ENCODE measurements at regions not wholly inside any gene's neighbourhood (a gene's known extent, or its start where the extent isn't known, plus 50 kb on each side); places are given as distances from the start of the nearest gene placed in this dataset.

DNA sequence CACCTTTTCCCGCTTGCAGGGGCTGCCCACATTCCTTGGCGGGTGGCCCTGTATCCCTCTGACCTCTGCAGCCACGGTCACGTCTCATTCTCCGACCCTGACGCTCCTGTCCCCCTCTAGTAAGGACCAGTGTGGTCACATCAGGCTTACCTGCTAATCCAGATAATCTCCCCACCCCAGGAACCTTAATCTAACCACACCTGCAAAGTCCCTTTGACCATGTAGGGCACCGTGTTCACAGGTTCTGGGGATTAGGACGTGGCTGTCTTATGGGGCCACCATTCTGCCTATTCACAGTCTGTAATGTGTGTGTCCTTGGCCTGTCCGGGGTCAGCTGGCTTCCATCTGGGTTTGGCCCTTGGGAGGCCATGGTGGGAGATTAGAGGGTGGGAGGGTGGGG lies 368.9 kb downstream of the AACS start:
- no peak for DNase-seq (ENCODE audit: low read depth)

DNA sequence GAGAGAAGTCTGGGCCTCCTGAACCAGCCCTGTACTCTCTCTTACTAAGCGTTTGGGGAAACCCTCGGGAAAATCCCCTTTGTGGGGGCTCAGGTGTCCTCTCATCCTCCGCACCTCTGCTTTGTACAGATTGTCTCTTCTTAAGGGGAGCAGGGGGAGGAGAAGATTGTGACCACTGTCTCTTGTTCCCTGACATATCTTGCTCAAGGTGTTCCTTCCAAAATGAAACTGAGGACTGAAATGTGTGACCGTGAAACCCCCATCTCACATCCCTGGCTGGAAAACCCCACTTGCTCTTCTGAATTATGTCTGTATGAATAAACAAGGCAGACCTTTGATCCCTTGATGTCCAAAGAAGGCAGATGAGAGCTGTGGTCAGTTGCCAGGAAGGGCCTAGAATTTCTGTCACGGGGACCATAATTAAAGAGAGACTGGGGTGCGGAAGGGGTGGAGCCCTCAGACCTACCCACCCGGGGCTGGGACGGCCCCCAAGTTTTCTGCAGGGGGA lies 369.8 kb downstream of the AACS start:
- DNase-seq (ENCODE audit: low read depth) = no peak

DNA sequence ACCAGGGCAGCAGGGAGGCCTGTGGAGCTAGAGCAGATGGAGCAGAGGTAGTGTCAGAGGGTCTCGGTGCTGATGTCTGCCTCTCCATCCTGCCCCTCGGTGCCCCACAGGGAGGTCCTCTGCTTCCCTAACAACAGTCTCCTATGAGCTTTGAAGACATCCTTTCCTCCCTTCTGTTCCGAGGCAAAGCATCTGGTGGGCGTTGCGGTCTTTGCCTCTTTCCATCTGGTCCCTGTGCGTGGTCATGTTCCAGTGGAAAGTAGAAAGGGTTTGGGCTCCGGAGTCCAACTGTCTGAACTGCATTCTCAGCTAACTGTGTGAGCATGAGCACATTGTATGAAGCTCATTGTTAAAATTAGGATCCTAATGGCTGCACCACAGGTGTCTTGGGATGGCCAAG lies 370.6 kb downstream of the AACS start:
- DNase-seq (ENCODE audit: low read depth) = no peak

DNA sequence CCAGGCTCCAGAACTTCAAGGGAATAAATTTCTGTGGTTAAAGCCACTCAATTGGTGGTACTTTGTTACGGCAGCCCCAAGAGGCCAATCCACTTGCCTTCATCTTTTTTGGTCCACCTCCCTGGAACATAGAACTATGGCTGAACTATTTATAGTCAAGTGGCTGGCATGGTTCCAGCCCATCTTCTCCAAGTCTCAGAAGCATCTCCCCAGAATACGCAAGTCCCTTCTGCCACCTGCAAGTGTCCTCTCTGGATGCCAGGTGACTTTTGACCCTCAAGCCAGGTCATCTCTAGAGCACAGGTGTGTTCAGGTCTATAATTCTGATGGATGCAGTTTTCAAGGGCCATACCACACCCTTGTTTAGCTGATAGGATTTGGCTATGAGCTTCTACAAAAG lies 371.5 kb downstream of the AACS start:
- DNase-seq (ENCODE audit: low read depth) = no peak

DNA sequence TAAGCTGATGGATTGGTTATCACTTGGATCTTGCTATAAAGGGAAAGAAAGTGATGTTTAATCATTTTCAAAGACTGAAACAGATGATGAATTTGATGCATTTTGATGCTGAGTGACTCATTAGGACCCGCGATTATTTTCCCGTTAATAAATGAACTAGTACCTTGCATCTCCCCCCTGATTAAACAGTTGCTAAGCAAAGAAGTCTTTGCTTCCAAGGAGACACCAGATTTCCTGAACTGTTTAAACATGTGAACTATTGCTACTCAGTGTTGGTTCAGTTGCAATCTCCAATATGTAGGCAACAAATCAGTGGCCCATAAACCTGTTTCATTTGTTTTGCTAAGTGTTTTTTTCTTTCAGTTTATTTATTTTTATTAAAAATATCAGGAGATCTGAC lies 375.2 kb downstream of the AACS start:
- DNase-seq (ENCODE audit: low read depth) = no peak

DNA sequence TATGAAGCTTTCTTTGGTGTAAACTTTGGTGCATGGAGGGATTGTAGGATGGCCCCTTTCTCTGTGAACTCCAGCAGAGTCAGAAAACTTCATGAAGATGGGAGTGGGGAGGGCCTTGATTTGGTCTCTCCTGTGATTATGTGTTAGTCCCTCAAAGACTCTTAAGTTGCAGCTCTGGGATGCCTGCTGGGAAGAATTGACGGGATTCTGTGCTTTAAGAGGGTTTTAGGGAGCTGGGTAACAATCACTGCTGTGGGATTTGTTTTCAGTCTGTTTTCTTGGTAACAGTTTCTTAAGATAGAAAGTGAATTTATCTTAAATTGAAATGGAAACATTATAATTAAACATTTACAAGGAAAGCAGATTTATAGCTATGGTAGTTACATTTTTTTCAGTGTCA lies 378.1 kb downstream of the AACS start:
- no peak for DNase-seq (ENCODE audit: low read depth)

DNA sequence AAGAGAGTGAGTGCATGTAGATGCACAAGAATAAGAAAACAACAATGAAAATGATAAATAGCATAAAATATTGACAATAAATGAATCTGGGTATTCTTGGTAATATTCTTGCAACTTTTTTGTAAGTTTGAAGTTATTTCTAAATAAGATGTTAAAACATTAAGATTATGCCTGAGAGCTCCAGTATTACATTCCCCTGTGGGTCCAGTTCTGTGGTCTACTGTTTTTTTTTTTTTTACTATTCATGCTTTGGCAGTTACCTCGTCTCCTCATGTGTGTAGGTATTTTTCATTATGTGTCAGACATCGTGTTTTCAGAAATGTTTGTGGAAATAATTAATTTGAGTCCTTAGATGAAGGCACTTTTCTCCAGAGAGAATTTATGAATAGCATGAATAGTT lies 386.2 kb downstream of the AACS start:
- DNase-seq (ENCODE audit: low read depth) = no peak

DNA sequence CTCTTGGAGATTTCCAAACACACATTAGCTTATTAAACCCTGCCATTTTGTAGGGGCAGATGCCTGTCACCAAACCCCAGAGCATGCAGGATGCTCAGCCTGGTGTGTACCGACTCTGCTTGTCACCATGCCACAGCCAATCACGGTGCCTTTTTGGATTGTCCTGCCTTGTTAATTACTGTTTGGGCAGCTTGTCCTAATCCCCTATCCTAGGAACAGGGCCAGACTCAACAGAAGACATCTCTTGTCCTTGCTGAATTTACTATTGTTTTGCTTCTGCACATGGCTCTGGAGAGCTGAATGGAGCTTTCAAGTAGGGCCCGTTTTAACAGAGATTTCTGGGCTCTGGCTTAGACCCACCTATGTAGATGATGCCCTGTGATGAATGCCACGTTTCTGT lies 388.5 kb downstream of the AACS start:
- no peak for DNase-seq (ENCODE audit: low read depth)

DNA sequence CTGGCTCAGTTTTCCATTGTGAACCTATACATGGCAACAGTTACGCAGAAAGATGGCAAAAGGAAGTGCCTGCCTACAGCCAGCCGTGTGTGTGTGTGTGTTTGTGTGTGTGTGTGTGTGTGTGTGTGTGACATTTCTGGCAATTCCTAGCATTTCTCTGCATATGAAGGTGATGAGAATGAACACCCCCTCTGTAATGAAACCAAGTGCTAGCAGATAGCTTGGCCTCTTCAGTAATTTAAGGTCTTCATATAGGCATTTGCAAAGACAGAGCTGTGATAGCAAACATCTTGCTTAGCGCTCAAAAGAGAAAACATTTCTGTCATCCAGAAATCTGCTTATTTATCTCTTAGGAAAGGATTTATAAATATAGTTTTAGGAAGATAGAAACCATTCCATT lies 389.1 kb downstream of the AACS start:
- DNase-seq (ENCODE audit: low read depth) = no peak

DNA sequence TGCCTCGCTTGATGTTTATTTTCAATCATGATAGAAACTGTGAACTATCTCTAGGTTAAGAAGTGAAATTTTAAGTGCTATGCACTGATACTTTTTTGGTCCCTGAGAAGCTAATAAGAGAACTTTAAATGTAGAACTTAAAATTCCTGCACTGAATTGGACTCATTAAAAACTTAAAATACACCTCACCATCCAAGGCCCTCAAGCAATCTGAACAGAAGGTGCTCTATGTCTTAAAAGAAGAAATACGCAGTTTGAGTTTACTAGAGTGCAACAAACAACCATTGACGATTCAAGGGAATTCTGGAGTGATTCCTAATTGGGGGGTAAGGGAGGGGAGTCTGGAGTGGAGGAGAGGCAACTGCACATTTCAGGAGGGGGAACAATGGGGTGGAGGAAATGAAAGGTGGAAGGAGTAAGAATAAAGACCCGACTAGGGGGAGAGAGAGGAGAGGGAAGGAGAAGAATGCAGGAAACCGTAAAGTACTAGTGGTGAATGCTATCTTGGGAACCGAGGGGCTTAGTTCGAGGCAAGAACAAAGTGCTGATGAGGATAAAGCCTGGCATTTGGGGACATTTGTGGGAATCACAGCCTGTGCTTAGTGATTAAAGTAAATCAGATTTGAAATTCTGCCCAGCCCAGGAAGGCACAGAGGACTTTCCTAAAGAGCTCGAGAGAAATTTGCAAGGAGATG lies 389.7 kb downstream of the AACS start:
- DNase-seq (ENCODE audit: low read depth) = no peak

DNA sequence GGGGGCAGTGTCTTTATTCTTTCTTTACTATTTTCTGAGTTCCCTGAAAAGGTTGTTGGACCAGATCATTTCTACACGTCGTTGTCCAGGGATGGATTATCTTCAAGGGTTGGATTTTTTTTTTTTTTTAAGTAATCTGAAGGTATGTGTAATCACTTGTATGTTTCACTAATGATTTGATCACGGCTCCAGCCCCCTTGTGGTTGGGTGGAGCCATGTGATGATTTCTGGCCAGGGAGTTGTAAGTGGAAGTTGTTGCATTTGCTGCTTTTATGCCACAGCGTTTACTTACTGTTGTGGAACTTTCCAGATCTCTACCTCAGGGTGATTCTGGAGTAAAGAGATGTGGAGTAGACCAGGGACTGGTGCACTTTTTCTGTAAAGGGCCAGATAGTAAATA lies 390.3 kb downstream of the AACS start:
- DNase-seq (ENCODE audit: low read depth) = no peak

DNA sequence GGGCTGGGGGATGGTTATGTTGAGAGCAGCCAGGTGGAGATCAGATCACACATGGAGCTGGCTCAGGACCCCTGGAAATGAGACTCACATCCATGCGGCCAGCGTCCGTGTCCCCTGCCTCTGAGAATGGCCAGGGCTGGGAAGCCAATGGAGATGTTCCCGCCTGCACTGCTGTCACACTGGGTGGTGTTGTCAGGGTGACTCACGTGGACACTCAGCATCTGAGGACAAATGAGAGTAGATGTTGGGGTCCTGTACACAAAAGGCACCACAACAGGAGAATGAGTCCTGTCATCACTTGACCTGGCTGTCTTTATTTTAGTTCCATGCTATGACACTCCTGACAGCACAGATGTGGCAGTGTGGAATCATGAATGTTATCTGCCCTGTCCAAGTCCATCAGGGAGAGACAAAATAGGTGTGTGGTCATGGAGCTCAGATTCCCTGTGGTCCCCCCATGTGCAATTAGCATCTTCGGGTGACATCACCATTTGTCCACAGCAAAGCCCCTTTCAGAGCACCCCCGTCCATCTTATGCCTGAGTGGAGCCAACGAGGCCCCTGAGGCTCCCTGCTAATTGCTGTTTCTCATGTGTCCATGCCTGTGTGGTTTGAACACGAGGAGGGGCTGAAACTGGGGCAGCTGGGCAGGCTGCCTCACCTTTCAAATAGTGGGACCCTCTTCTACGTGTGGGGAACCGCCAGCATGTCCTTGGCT lies 393.5 kb downstream of the AACS start:
- no peak for DNase-seq (ENCODE audit: low read depth)

DNA sequence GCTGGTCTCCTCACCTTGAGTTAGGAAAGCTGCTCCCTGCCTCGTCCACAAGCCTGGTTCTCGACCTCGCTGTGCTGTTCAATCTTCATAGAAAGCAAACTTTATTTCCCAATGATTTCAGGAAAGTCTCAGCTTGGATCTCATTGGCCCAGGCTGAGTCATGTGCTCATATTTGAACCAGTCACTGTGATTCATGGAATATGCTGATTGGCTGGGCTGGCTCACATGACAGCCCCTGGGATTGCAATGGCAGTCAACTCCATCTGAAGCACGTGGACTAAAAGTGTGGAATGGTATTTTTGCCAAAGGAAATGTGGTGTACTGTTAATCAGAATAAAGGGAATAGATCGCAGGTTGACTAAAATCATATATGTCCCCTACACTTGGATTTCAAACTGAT lies 396.6 kb downstream of the AACS start:
- DNase-seq (ENCODE audit: low read depth) = no peak

DNA sequence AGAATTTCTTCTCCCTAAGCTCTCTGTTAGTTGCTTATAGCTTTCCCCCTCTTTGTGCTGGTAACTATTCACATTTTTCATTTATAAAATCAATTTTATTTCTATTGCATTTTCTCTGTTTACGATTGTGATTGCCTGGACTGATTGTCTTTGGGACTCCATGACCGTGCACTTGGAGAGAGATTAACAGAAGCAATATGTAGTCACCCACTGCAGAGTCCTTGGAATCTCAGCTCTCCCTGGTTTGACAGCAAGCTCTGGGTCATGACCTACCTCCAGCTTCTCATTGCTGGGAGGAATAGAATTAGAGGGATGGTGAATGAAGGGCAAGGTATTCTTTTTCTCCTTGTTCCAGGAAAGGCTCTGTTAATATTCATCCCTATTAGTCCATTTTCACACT lies 398.2 kb downstream of the AACS start:
- no peak for DNase-seq (ENCODE audit: low read depth)

DNA sequence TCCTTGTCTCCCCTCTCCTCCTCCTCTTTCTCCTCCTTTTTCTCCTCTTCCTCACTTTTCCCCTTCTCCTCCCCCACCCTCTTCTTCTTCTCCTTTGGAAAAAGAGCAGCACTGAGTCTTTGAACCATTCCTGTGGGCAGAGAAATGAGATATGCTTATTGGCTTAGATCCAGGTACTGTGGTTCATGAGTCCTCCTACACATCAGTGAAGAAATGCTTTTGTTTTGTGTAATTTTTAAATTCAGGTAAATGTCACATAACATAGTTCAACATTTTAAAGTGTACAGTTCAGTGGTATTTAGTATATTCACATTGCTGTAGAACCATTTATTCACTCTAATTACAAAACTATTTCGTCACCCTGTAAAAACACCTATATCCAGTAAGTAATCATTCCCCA lies 402.1 kb downstream of the AACS start:
- no peak for DNase-seq (ENCODE audit: low read depth)

DNA sequence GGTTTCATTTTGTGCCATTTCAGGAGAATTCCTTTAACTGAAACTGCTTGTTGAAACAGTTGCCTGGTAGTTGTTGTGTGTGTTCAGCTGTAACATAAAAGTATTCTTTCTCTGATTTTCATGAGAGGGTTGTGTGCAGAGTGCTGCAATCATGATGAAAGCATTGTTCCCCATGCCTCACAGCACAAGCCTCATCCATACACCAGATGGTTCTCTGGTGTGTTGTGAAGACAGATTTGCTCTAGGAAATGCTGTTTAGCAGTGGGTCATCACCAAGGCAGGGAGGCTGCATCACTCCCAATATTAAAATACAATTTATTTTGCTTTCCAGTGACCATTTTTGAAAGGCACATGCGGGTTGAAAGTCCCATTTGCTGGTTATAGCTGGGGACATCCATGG lies 404.4 kb downstream of the AACS start:
- no peak for DNase-seq (ENCODE audit: low read depth)

DNA sequence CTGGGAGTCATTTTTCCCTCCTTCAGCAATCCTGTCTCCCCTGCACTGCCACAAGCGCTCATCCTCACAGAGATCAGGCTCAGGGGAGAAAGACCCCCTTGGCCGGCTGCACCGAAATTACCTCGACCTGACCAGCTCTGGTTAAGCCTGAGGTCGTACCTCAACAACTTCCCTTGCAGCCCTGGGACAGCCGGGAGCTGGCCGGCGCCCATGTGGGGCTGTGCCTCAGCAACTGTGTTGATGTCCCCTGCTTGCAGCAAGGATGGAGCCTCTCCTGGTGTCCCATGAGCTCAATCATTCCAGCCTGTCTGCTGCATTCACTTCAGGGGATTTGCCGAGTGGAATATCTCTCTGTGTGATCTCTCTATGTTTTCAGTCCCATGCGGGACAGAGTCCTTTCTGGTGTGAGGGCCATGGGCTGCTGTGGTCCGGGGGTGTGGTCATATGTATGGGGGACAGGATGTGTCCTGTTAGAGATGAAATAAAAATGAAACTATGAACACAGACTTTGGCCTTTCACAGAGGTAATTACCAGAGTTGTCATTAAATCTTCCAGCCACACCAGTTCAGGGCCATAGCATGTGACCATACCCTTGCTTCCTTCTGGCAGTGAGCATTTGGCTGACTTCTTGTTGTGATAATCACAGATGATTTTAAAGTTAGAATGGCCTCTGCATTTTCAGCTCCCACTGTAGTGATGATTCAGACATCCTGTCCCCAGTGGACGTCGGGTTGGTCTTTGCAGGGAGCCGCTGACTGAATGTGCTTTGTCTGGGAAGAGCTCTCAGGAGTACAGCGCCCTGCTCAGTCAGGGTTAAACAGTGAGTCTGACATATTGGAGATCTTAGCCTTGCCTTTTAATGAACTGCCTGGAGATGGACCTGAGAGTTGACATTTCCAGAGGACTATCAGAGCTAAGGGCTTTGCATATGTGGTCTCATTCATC lies 405.9 kb downstream of the AACS start:
- no peak for DNase-seq (ENCODE audit: low read depth)

DNA sequence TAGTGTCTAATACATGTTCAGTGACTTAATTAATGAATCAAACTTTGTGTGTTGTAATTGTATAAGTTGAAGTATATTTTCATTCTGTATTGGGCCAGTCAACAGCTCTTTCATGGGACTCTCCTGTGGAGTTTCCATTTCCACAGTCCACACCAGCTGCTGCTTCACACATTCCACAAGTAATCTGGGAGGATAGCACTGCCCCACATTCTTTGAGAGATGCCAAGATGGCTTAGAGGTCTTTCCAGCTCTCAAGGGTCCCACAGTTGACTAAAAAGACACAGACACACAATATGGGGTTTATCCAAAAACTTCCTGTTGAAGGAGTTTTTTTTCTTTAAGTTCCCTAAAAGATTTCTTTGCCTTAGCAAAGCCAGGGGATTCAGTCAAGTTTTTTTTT lies 408.3 kb downstream of the AACS start:
- no peak for DNase-seq (ENCODE audit: low read depth)

DNA sequence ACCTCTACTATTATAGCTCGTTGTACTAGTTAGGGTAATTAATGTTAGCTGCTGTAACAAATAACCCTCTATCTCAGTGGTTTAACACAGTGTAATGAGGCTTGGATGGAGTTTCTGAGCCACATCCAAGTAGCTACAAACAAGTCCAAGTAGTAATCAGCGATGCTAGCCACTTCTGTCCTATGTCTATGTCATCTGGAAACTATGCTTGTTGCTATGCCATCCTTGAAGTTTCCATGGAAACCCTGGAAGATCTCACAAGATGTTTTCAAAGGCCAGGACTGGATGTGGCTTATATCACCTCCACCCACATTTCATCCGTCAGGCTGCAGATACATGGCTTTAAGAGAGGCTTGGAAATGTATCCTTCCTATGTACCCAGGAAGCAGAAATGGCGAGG lies 422.1 kb downstream of the AACS start:
- DNase-seq (ENCODE audit: low read depth) = no peak

DNA sequence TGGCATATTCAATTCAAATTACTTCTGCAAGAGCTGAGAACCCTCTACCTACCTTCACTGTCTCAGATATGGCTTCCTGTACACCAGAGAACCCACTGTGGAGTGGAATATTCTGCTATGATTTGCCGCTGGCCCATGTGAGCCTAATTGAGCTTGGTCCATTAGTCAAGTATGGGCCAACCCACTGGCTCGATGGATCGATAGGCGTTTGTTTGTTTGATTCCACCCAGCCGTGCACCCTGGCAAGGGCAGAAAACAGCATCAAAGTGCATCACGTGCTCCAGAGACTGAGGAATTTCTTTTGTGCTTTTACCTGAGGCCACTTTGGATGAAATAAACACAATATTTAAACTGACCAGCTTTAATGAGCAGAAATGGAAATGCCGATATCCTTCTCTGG lies 426.3 kb downstream of the AACS start:
- DNase-seq (ENCODE audit: low read depth) = no peak

DNA sequence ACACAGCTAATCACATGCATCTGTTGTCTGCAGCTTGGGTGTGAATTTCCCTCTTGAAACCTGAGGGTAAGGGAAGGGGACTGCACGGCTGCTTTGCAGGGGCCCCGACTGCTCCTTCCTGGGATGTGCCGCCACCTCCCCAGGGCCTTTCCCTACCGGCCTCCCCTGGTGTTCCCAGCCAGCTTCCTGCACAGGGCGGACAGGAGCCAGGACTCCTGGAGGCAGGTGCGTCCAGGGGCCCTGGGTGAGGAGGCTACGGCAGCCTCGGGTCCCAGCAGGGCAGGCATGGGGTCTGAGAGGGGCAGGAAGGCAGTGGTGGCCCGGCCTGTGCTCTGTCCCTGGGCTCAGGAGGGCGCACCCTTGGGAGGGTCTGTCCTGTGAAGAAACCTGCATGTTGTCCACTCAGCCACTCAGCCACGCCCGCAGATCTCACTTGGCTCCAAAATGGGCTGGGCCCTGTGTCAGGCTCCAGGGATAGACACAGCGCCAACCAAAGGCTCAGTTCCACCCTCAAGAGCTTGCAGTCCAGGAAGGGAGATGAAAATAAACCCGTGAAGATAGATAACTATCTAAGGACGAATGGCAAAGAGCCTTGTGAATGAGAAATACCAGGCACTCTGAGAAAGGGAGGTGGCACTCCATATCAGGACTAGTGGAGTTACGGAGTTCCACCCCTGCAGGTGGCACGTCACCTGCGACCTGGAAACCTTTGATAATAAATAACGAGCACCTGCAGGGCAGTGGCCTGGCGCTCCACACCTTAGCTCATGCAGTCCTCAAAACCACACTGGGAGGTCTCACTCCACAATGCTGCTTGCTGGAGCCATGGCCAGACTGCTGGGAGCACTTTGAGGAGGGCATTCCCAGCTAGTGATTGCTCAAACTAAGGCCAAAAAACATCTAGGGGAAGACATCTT lies 427.4 kb downstream of the AACS start:
- no peak for DNase-seq (ENCODE audit: low read depth)
